ENCODE measurements at regions not wholly inside any gene's neighbourhood (a gene's known extent, or its start where the extent isn't known, plus 50 kb on each side); places are given as distances from the start of the nearest gene placed in this dataset.
"Not testable (repeated sequence)": the region's sequence is repeated elsewhere in the genome, so short reads cannot be mapped to it uniquely, and the experiment has no call there.

DNA sequence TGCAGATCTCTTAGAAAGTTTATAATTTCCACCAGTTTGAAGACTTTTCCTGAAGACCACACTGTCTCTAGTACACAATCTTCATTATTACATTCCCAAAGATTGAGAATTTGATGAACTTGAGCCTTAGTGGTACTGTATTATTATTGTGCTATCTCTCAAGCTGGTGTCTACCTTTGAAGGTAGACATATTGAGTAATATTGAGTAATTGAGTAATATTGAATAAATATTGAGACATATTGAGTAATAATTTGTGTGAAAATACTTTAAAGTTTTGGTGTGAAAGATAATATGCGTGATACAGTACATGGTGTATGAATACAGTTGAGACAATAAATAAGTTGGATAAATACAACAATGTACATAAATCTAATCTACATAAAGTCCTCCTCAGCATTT, 613.1 kb upstream of the ADGRL2 start:
- no peak for DNase-seq

DNA sequence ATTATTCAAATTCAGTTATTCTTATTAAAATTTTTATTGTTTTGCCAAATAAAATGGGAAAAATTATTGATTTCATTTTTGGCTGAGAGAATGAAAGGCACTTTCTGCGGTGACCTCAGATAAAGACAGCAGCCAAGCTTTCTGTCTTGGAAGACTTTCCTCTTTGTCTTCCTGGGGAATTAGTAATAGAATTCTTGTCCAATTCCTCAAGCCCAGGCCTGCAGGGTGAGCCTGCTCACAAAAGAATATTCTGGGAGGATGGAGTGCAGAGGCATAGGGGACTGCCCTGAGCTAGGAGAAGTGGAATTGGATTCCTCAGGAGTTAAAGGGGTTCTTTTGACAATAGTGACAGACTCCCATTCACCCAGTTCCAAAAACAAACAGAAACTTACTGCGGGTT, 614.5 kb upstream of the ADGRL2 start:
- DNase-seq: no peak

- no peak for DNase-seq
These were observed 617.2 kb upstream of the ADGRL2 start for GRCh38 chr1:81183553-81183952.

- DNase-seq: no peak
These were observed 617.7 kb upstream of the ADGRL2 start for GRCh38 chr1:81183051-81183450.

GRCh38 chr1:81179242-81179641, 621.5 kb upstream of the ADGRL2 start:
- no peak for DNase-seq

GRCh38 chr1:81178431-81179093, 622.2 kb upstream of the ADGRL2 start:
- DNase-seq: not testable (repeated sequence)

DNA sequence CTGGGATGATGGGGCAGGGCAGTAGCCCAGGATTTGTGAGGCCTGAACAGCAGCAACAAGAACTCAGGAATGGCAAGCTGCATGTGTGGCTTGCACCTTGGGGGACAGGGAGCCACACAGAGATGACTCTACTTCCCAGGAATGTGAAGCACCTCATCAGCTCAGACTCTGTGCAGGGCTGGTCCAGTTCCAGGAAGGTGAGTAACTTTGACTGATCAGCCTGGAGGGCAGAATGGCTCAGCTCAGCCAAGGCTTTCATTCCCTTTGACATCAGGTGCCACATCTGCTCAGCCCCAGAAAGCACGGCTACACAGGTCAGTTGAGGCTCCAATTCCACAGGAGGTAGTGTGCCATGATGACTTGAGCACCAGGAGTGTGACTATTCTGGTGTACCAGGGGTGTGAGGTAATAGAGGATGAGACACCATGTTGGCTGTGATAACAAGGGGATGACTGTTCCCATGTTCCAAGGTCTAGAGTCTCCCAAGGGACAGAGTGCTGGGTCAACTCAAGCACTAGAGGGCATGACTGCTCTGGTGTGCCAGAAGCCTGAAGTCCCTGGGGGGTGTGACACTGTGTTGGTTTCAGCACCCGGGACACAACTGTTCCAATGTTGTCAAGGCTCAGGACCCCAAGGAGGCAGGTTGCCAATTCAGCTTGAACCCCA, 625.8 kb upstream of the ADGRL2 start:
- no peak for DNase-seq

- no peak for DNase-seq
These were observed 626.7 kb upstream of the ADGRL2 start for GRCh38 chr1:81174052-81174451.

- no peak for DNase-seq
These were observed 628.3 kb upstream of the ADGRL2 start for GRCh38 chr1:81172483-81172882.

GRCh38 chr1:81170721-81171120, 630.0 kb upstream of the ADGRL2 start:
- no peak for DNase-seq

DNA sequence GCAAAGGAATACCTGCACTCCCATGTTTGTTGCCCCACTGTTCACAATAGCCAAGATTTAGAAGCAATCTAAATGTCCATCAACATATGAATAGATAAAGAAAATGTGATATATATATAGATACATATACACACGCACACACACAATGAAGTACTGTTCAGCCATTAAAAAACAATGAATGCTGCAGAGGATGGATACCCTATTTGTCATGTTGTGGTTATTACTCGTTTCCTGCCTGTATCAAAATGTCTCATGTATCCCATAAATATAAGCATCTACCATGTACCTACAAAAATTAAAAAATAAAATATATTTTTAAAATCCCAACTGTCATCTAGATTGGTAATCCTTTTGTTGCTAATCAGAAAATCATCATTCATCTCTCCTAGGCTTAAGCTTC, 634.8 kb upstream of the ADGRL2 start:
- DNase-seq: no peak

DNA sequence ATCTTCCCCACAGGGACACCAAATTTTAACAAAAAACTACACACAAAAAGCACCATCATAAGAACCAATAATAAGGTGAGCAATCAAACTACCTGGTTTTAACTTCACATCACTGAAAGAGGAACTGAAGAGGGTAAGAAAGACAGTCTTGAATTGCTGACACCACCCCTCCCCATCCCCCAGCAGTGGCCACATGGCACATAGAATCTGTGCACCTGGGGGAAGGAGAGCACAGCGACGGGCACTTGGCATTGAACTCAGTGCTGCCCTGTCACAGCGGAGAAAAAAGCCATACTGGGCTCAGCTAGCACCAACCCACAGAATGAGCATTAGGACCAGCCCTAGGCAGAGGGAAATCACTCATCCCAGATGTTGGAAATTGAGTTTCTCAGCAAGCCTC, 640.0 kb upstream of the ADGRL2 start:
- no peak for DNase-seq

- no peak for DNase-seq
These were observed 642.1 kb upstream of the ADGRL2 start for GRCh38 chr1:81158592-81158991.

DNA sequence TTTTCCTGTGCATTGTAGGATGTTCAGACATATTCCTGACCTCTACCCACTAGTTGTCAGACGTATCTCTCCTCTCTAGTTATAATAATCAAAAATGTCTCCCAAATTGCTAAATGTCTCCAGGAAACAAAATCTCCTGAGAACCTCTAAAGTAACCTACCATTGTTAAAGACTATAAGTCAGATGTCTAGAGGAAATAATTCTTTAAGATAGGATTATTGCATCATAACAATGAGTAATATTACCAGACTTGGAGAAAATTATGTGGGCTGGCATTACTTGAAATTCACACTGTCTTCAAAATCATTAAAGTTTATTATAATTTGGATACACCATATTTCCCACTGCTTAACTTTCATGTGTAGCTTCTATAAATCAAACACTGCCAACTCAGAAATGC, 643.0 kb upstream of the ADGRL2 start:
- no peak for DNase-seq

DNA sequence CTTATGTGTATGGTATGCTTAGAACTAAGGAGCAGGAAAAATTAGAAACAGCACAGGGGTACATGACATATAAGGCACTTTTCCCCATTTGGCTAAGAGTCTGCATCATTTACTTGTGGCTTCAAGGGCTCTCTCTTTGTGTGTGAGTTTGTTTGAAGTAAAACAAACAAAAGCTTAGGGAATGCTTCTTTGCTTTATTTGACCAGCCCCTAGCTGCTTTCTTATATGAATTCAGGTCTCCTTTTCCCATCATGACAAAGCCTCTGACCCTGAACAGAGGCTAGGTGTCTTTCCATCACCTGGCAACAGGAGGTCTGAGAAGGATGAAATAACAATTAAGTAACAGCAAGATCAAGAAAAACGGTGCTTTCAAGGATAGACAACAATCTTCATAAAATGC, 643.8 kb upstream of the ADGRL2 start:
- no peak for DNase-seq

DNA sequence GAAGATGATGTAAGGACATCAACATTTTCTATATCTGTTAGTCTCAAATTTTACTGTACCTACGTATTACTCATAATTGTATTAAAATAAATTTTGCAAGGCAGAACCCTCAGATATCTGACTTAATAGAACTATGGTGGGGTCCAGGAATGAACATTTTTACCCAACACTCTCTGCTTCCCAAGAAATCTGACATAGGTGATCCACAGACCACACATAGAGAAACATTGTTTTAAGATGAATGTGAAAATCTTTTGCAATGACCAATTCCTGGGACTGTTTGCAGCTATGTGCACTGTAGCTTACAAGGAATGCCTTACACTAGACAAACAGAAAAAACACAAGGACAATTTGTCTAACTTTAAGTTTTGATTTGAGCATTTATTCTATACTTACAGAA, 645.6 kb upstream of the ADGRL2 start:
- no peak for DNase-seq

- DNase-seq: no peak
These were observed 649.5 kb upstream of the ADGRL2 start for GRCh38 chr1:81151206-81151605.

GRCh38 chr1:81149649-81150325, 650.9 kb upstream of the ADGRL2 start:
- no peak for DNase-seq

- no peak for DNase-seq
These were observed 656.4 kb upstream of the ADGRL2 start for GRCh38 chr1:81144240-81144825.

DNA sequence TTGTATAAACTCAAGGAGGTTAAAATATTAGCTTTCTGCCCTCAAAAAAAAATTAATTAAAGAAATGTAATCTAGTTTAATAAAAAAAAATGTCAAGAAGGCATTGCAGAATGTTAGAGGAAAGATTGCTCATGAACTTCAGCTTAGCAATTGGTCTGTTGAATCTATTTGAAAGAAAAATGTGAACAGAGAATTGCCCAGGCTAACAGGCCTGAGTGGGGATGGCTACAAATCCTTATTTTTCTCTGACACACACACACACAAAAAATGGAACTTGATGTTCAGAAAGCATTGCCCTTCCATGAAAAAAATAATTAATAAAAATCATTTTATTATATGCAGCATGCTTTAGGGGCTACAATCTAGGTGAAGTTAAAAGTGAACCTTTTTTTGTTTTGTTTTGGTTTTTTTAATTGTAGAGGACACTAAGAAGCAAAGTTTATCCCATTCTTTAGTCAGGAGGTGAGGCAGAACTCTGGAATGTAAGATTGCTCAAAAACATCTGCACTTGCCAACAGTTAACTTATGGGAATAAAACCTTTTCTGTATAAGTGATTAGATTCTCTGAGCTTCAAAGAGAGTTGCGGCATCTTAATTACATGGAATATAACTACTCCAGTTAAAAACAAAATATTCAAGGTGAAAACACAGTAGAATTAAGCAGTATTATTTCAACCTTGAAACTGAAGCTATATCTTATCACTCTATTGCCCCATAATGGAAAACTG, 658.5 kb upstream of the ADGRL2 start:
- DNase-seq: no peak

DNA sequence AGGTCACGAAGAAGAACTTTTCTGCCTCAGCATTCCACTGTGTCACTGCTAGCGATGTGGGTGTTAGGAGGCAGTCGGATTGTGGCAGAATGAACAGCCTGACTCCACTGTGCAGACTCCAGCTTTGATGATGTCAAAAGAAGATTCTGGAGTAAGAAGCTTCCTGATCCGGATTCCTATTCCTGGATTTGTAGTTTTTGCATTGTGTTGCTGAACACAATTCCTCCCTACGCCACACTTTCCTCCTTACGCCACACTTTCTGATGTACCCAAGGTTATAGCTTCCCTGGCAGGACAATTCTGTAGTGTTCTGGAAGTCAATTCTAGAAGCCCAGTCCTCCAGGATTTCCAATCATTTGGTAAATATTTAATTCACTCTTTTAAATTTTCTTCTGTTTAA, 665.2 kb upstream of the ADGRL2 start:
- DNase-seq: no peak

DNA sequence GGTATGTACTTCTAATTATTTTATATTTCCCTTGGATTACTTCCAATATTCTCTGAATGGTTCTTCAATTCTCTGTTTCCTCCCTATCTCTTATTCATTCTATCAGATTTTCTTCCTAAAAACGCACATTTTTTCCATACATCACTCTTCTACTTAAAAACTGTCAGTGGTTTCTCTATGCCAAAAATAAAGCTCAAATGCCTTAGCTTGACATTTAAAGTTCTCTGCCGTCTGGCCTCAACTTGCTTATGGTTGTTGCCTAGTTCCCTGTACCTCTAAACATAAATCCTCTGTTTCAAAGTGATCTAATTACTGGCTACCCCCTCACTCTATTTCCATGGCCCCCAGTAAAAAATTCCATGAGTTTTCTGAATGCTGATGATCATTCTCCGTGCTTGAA, 671.0 kb upstream of the ADGRL2 start:
- no peak for DNase-seq

- DNase-seq: no peak
These were observed 671.4 kb upstream of the ADGRL2 start for GRCh38 chr1:81129366-81129765.

Measured in CD4-positive, alpha-beta T cell treated with Interleukin-15 for 1 hour (primary cell).